GM23338 (cell line): ENCODE measurements at regions not wholly inside any gene's neighbourhood (a gene's known extent, or its start where the extent isn't known, plus 50 kb on each side); places are given as distances from the start of the nearest gene placed in this dataset.

Experiments
- ATAC-seq: fragments of 200-7000 bp; cut with Tn5 transposase; 3 replicates; pipeline ENCODE4 v1.9.1; 2020
- DNase-seq: peaks from one replicate; pipeline ENCODE4 v3.0.0-alpha.2; 2015; ENCODE audit warnings: low spot score
- H2AFZ ChIP-seq: fragments of 200-600 bp; sonication (generic); 2 replicates; pipeline ENCODE4 v1.8.0; 2016; ENCODE audit warnings: antibody characterized with exemption, mild to moderate bottlenecking, moderate library complexity
- H3F3A ChIP-seq: fragments of 200-600 bp; sonication (generic); replicated peaks from 2 replicates; pipeline ENCODE4 v1.8.0; 2017; ENCODE audit warnings: antibody characterized with exemption, mixed run types, low read depth
- H3K27ac ChIP-seq: fragments of 200-600 bp; sonication (generic); 2 replicates; pipeline ENCODE4 v1.6.1; 2016; ENCODE audit warnings: low read depth
- H3K27me3 ChIP-seq: fragments of 200-600 bp; sonication (generic); 2 replicates; pipeline ENCODE4 v1.8.0; 2016; ENCODE audit warnings: mild to moderate bottlenecking, mixed run types, moderate library complexity; ENCODE audit not compliant: insufficient read depth
- H3K36me3 ChIP-seq: fragments of 200-600 bp; sonication (generic); 2 replicates; pipeline ENCODE4 v1.8.0; 2016; ENCODE audit warnings: mild to moderate bottlenecking; ENCODE audit not compliant: insufficient read depth
- H3K4me1 ChIP-seq: fragments of 200-600 bp; sonication (generic); 2 replicates; pipeline ENCODE4 v1.8.0; 2016; ENCODE audit warnings: mild to moderate bottlenecking, moderate library complexity; ENCODE audit not compliant: insufficient read depth
- H3K4me2 ChIP-seq: fragments of 200-600 bp; sonication (generic); 2 replicates; pipeline ENCODE4 v1.7.1; 2017; ENCODE audit warnings: mixed run types
- H3K4me3 ChIP-seq: fragments of 200-600 bp; sonication (generic); 2 replicates; pipeline ENCODE4 v1.6.1; 2016; ENCODE audit warnings: mixed run types
- H3K79me2 ChIP-seq: fragments of 200-600 bp; sonication (generic); replicated peaks from 2 replicates; pipeline ENCODE4 v1.8.0; 2017; ENCODE audit warnings: mild to moderate bottlenecking; ENCODE audit not compliant: insufficient read depth
- H3K9me2 ChIP-seq: fragments of 200-600 bp; sonication (generic); 2 replicates; pipeline ENCODE4 v1.8.0; 2017; ENCODE audit not compliant: insufficient read depth
- H4K20me1 ChIP-seq: fragments of 200-600 bp; sonication (generic); replicated peaks from 2 replicates; pipeline ENCODE4 v1.8.0; 2017; ENCODE audit warnings: mild to moderate bottlenecking; ENCODE audit not compliant: insufficient read depth
- H3K27ac Mint-ChIP-seq: 2 replicates; pipeline ENCODE4 v1.8.0; 2020; ENCODE audit warnings: inconsistent platforms, mild to moderate bottlenecking, moderate library complexity, mixed read lengths
- H3K27me3 Mint-ChIP-seq: 3 replicates; pipeline ENCODE4 v1.8.0; 2022; ENCODE audit warnings: low read depth, mild to moderate bottlenecking, moderate library complexity, mixed read lengths, inconsistent platforms; ENCODE audit not compliant: insufficient read depth, poor library complexity
- H3K36me3 Mint-ChIP-seq: 3 replicates; pipeline ENCODE4 v1.8.0; 2021; ENCODE audit warnings: low read depth, mild to moderate bottlenecking, inconsistent platforms, moderate library complexity, mixed read lengths
- H3K4me1 Mint-ChIP-seq: 3 replicates; pipeline ENCODE4 v1.8.0; 2020; ENCODE audit warnings: mild to moderate bottlenecking, inconsistent platforms, mixed read lengths
- H3K4me3 Mint-ChIP-seq: 3 replicates; pipeline ENCODE4 v1.8.0; 2021; ENCODE audit warnings: moderate library complexity, mild to moderate bottlenecking, inconsistent platforms, mixed read lengths
- H3K9me3 Mint-ChIP-seq: 3 replicates; pipeline ENCODE4 v1.8.0; 2020; ENCODE audit warnings: moderate library complexity, mild to moderate bottlenecking, inconsistent platforms, mixed read lengths
- ETS1 ChIP-seq: IDR thresholded peaks from 2 replicates; pipeline ENCODE4 v1.6.1; 2016; ENCODE audit warnings: antibody characterized with exemption
- REST ChIP-seq: IDR thresholded peaks from one replicate; pipeline ENCODE4 v1.6.1; 2018; ENCODE audit warnings: antibody characterized with exemption; ENCODE audit not compliant: unreplicated experiment
- ZNF331 ChIP-seq: fragments of 250-450 bp; sonication (Bioruptor Pico); IDR thresholded peaks from 2 replicates; pipeline ENCODE4 v1.5.0; 2020; ENCODE audit warnings: low read depth, mild to moderate bottlenecking, moderate library complexity

- TF ChIP-seq REST (no peak), ETS1 (no peak)
Measured at GRCh38 chr1:80318108-80318507, 1311.6 kb upstream of the ADGRL4 start (continued).

- Histone ChIP-seq H3F3A (no peaks in the 10 kb centered on the region), H2AFZ (no peak overlapping the region), H3K4me1 (no peaks in the 10 kb centered on the region), H4K20me1 (no peaks in the 10 kb centered on the region), H3K36me3 (no peaks in the 10 kb centered on the region), H3K4me2 (no peak overlapping the region), H3K4me3 (no peak overlapping the region), H3K9me2 (no peaks in the 10 kb centered on the region), H3K79me2 (no peaks in the 10 kb centered on the region), H3K27ac (no peak overlapping the region), H3K27me3 (no peaks in the 10 kb centered on the region)
- Mint-ChIP-seq H3K4me1 (peaks cover 11% of the 10 kb centered on the region; the same call in 2 of the 3 replicates), H3K4me3 (no peak overlapping the region), H3K27ac (no peak overlapping the region), H3K27me3 (no peaks in the 10 kb centered on the region), H3K9me3 (no peaks in the 10 kb centered on the region), H3K36me3 (no peaks in the 10 kb centered on the region)
- TF ChIP-seq ZNF331 (CRISPR knock-in tag) = no peak
- no peak for ATAC-seq
- no peak for DNase-seq
Measured at GRCh38 chr1:80310703-80311245, 1304.2 kb upstream of the ADGRL4 start.

GRCh38 chr1:80305466-80305865 lies 1298.9 kb upstream of the ADGRL4 start:
- no peak overlapping the region for H3K4me3 ChIP-seq
- H3K4me2 ChIP-seq = no peak overlapping the region
- no peak overlapping the region for H3K27ac ChIP-seq
- peak overlapping the region; percentile 48; the same call in 1 of the 2 replicates for H2AFZ ChIP-seq
- ATAC-seq (no peak), DNase-seq (no peak)
- Mint-ChIP-seq H3K4me3 (no peak overlapping the region), H3K27me3 (no peaks in the 10 kb centered on the region), H3K36me3 (no peaks in the 10 kb centered on the region), H3K4me1 (peaks cover 6% of the 10 kb centered on the region; the same call in 2 of the 3 replicates), H3K9me3 (no peaks in the 10 kb centered on the region), H3K27ac (peak overlapping the region; percentile 20; the same call in 1 of the 2 replicates)
- no peak for TF ChIP-seq ETS1
- H3K79me2 ChIP-seq = no peaks in the 10 kb centered on the region
- no peaks in the 10 kb centered on the region for H3K36me3 ChIP-seq
- H3K27me3 ChIP-seq = no peaks in the 10 kb centered on the region
- H4K20me1 ChIP-seq = no peaks in the 10 kb centered on the region
- H3K9me2 ChIP-seq = no peaks in the 10 kb centered on the region
- no peaks in the 10 kb centered on the region for H3K4me1 ChIP-seq
- H3F3A ChIP-seq = no peaks in the 10 kb centered on the region
